ENCODE measurements at regions not wholly inside any gene's neighbourhood (a gene's known extent, or its start where the extent isn't known, plus 50 kb on each side); places are given as distances from the start of the nearest gene placed in this dataset.

GRCh38 chr11:15906481-15907035, 449.8 kb downstream of the SOX6 start:
- Histone ChIP-seq H3K4me1 (no peaks in the 10 kb centered on the region), H3K9me3 (no peaks in the 10 kb centered on the region), H3K4me3 (no peak overlapping the region), H3K36me3 (no peaks in the 10 kb centered on the region), H3K27ac (no peak overlapping the region), H3K27me3 (peaks cover 0 to 7% (median 0%) of the 10 kb centered on the region in 3 donors)
- DNase-seq, result no peak
- intact Hi-C loops (cut with DNase I), result no loop called here
- no peak for TF ChIP-seq EP300 (IDR thresholded peaks at IDR 0.05)
- TF ChIP-seq POLR2AphosphoS5 (IDR thresholded peaks at IDR 0.05), result no peak
- TF ChIP-seq CTCF (IDR thresholded peaks at IDR 0.05), result no peak
- no peak for TF ChIP-seq POLR2A (IDR thresholded peaks at IDR 0.05)
- 87 to 93% methylated on average over 15 of the region's 15 CpGs for WGBS, 2 donors

- H3K4me1 ChIP-seq, result no peaks in the 10 kb centered on the region
- peaks cover 0 to 7% (median 0%) of the 10 kb centered on the region in 3 donors for H3K27me3 ChIP-seq
- no peaks in the 10 kb centered on the region for H3K36me3 ChIP-seq
- no peak overlapping the region for H3K4me3 ChIP-seq
- 93 to 94% methylated on average over 3 of the region's 3 CpGs for WGBS, 2 donors
- H3K27ac ChIP-seq, result no peak overlapping the region
- no peaks in the 10 kb centered on the region for H3K9me3 ChIP-seq
- DNase-seq, result no peak
- intact Hi-C loops (cut with DNase I), result no loop called here
- TF ChIP-seq EP300 (IDR thresholded peaks at IDR 0.05), result no peak
- no peak for TF ChIP-seq POLR2A (IDR thresholded peaks at IDR 0.05)
- TF ChIP-seq POLR2AphosphoS5 (IDR thresholded peaks at IDR 0.05), result no peak
- no peak for TF ChIP-seq CTCF (IDR thresholded peaks at IDR 0.05)
These were observed 448.5 kb downstream of the SOX6 start for GRCh38 chr11:15907806-15908205.

- H3K27ac ChIP-seq, result no peak overlapping the region
- intact Hi-C loops (cut with DNase I), result no loop called here
- no peaks in the 10 kb centered on the region for H3K4me1 ChIP-seq
- no peak for TF ChIP-seq EP300 (IDR thresholded peaks at IDR 0.05)
- no peak for TF ChIP-seq POLR2AphosphoS5 (IDR thresholded peaks at IDR 0.05)
- no peak for TF ChIP-seq POLR2A (IDR thresholded peaks at IDR 0.05)
- TF ChIP-seq CTCF (IDR thresholded peaks at IDR 0.05), result no peak
- no peak for DNase-seq
- H3K9me3 ChIP-seq, result no peaks in the 10 kb centered on the region
- H3K27me3 ChIP-seq, result peaks cover 0 to 7% (median 0%) of the 10 kb centered on the region in 3 donors
- H3K4me3 ChIP-seq, result no peak overlapping the region
- WGBS, 2 donors, result 76 to 91% methylated on average over 11 of the region's 11 CpGs
- H3K36me3 ChIP-seq, result no peaks in the 10 kb centered on the region
These were observed 446.3 kb downstream of the SOX6 start for GRCh38 chr11:15909937-15910598.

GRCh38 chr11:15910761-15911160, 445.6 kb downstream of the SOX6 start:
- no peak overlapping the region for H3K27ac ChIP-seq
- DNase-seq, result no peak
- no peaks in the 10 kb centered on the region for H3K4me1 ChIP-seq
- WGBS, 2 donors, result 96 to 98% methylated on average over 7 of the region's 7 CpGs
- intact Hi-C loops (cut with DNase I), result no loop called here
- H3K9me3 ChIP-seq, result no peaks in the 10 kb centered on the region
- H3K36me3 ChIP-seq, result no peaks in the 10 kb centered on the region
- TF ChIP-seq EP300 (IDR thresholded peaks at IDR 0.05) (no peak), POLR2A (IDR thresholded peaks at IDR 0.05) (no peak), POLR2AphosphoS5 (IDR thresholded peaks at IDR 0.05) (no peak), CTCF (IDR thresholded peaks at IDR 0.05) (no peak)
- peaks cover 0 to under 1% (median 0%) of the 10 kb centered on the region in 3 donors for H3K27me3 ChIP-seq
- H3K4me3 ChIP-seq, result no peak overlapping the region
